GM23338 (cell line): ENCODE measurements at regions not wholly inside any gene's neighbourhood (a gene's known extent, or its start where the extent isn't known, plus 50 kb on each side); places are given as distances from the start of the nearest gene placed in this dataset.

Experiments used
- ATAC-seq: fragments of 200-7000 bp; cut with Tn5 transposase; 3 replicates; pipeline ENCODE4 v1.9.1; 2020
- DNase-seq: peaks from one replicate; pipeline ENCODE4 v3.0.0-alpha.2; 2015; ENCODE audit warnings: low spot score
- H2AFZ ChIP-seq: fragments of 200-600 bp; sonication (generic); 2 replicates; pipeline ENCODE4 v1.8.0; 2016; ENCODE audit warnings: antibody characterized with exemption, mild to moderate bottlenecking, moderate library complexity
- H3F3A ChIP-seq: fragments of 200-600 bp; sonication (generic); replicated peaks from 2 replicates; pipeline ENCODE4 v1.8.0; 2017; ENCODE audit warnings: antibody characterized with exemption, mixed run types, low read depth
- H3K27ac ChIP-seq: fragments of 200-600 bp; sonication (generic); 2 replicates; pipeline ENCODE4 v1.6.1; 2016; ENCODE audit warnings: low read depth
- H3K27me3 ChIP-seq: fragments of 200-600 bp; sonication (generic); 2 replicates; pipeline ENCODE4 v1.8.0; 2016; ENCODE audit warnings: mild to moderate bottlenecking, mixed run types, moderate library complexity; ENCODE audit not compliant: insufficient read depth
- H3K36me3 ChIP-seq: fragments of 200-600 bp; sonication (generic); 2 replicates; pipeline ENCODE4 v1.8.0; 2016; ENCODE audit warnings: mild to moderate bottlenecking; ENCODE audit not compliant: insufficient read depth
- H3K4me1 ChIP-seq: fragments of 200-600 bp; sonication (generic); 2 replicates; pipeline ENCODE4 v1.8.0; 2016; ENCODE audit warnings: mild to moderate bottlenecking, moderate library complexity; ENCODE audit not compliant: insufficient read depth
- H3K4me2 ChIP-seq: fragments of 200-600 bp; sonication (generic); 2 replicates; pipeline ENCODE4 v1.7.1; 2017; ENCODE audit warnings: mixed run types
- H3K4me3 ChIP-seq: fragments of 200-600 bp; sonication (generic); 2 replicates; pipeline ENCODE4 v1.6.1; 2016; ENCODE audit warnings: mixed run types
- H3K79me2 ChIP-seq: fragments of 200-600 bp; sonication (generic); replicated peaks from 2 replicates; pipeline ENCODE4 v1.8.0; 2017; ENCODE audit warnings: mild to moderate bottlenecking; ENCODE audit not compliant: insufficient read depth
- H3K9me2 ChIP-seq: fragments of 200-600 bp; sonication (generic); 2 replicates; pipeline ENCODE4 v1.8.0; 2017; ENCODE audit not compliant: insufficient read depth
- H4K20me1 ChIP-seq: fragments of 200-600 bp; sonication (generic); replicated peaks from 2 replicates; pipeline ENCODE4 v1.8.0; 2017; ENCODE audit warnings: mild to moderate bottlenecking; ENCODE audit not compliant: insufficient read depth
- H3K27ac Mint-ChIP-seq: 2 replicates; pipeline ENCODE4 v1.8.0; 2020; ENCODE audit warnings: inconsistent platforms, mild to moderate bottlenecking, moderate library complexity, mixed read lengths
- H3K27me3 Mint-ChIP-seq: 3 replicates; pipeline ENCODE4 v1.8.0; 2022; ENCODE audit warnings: low read depth, mild to moderate bottlenecking, moderate library complexity, mixed read lengths, inconsistent platforms; ENCODE audit not compliant: insufficient read depth, poor library complexity
- H3K36me3 Mint-ChIP-seq: 3 replicates; pipeline ENCODE4 v1.8.0; 2021; ENCODE audit warnings: low read depth, mild to moderate bottlenecking, inconsistent platforms, moderate library complexity, mixed read lengths
- H3K4me1 Mint-ChIP-seq: 3 replicates; pipeline ENCODE4 v1.8.0; 2020; ENCODE audit warnings: mild to moderate bottlenecking, inconsistent platforms, mixed read lengths
- H3K4me3 Mint-ChIP-seq: 3 replicates; pipeline ENCODE4 v1.8.0; 2021; ENCODE audit warnings: moderate library complexity, mild to moderate bottlenecking, inconsistent platforms, mixed read lengths
- H3K9me3 Mint-ChIP-seq: 3 replicates; pipeline ENCODE4 v1.8.0; 2020; ENCODE audit warnings: moderate library complexity, mild to moderate bottlenecking, inconsistent platforms, mixed read lengths
- CREB1 ChIP-seq: fragments of 250-450 bp; sonication (Bioruptor Pico); IDR thresholded peaks from 2 replicates; pipeline ENCODE4 v1.5.0; 2020; ENCODE audit warnings: low read depth, mild to moderate bottlenecking, moderate library complexity
- EZH2 ChIP-seq: fragments of 200-600 bp; sonication (generic); IDR thresholded peaks from one replicate; pipeline ENCODE4 v1.8.0; 2017; ENCODE audit warnings: antibody characterized with exemption, mild to moderate bottlenecking, low read depth; ENCODE audit not compliant: unreplicated experiment
- EZH2phosphoT487 ChIP-seq: fragments of 200-600 bp; sonication (generic); IDR thresholded peaks from one replicate; pipeline ENCODE4 v1.8.1; 2018; ENCODE audit warnings: antibody characterized with exemption; ENCODE audit not compliant: unreplicated experiment
- JUNB ChIP-seq: IDR thresholded peaks from one replicate; pipeline ENCODE4 v1.6.1; 2016; ENCODE audit warnings: antibody characterized with exemption; ENCODE audit not compliant: unreplicated experiment
- POLR2AphosphoS5 ChIP-seq: IDR thresholded peaks from 2 replicates; pipeline ENCODE4 v1.6.1; 2016; ENCODE audit warnings: antibody characterized with exemption, low read depth
- STAT1 ChIP-seq: IDR thresholded peaks from one replicate; pipeline ENCODE4 v1.6.1; 2016; ENCODE audit warnings: antibody characterized with exemption; ENCODE audit not compliant: unreplicated experiment
- ZNF114 ChIP-seq: fragments of 250-450 bp; sonication (Bioruptor Pico); IDR thresholded peaks from 2 replicates; pipeline ENCODE4 v1.5.0; 2020; ENCODE audit warnings: mild to moderate bottlenecking, moderate library complexity
- ZNF331 ChIP-seq: fragments of 250-450 bp; sonication (Bioruptor Pico); IDR thresholded peaks from 2 replicates; pipeline ENCODE4 v1.5.0; 2020; ENCODE audit warnings: low read depth, mild to moderate bottlenecking, moderate library complexity
- TF ChIP-seq, protein P1 (sequence below): IDR thresholded peaks from one replicate; pipeline ENCODE4 v1.6.1; 2018; ENCODE audit warnings: antibody characterized with exemption; ENCODE audit not compliant: unreplicated experiment
- TF ChIP-seq, protein P2 (sequence below): IDR thresholded peaks from 2 replicates; pipeline ENCODE4 v1.6.1; 2016; ENCODE audit warnings: antibody characterized with exemption
- TF ChIP-seq, protein P3 (sequence below), 2 experiments: fragments of 200-600 bp in 1 of 2; sonication (generic) in 1 of 2; conservative IDR thresholded peaks; 2 replicates each; pipeline versions ENCODE4 v1.5.1 to v1.6.1; 2016 to 2017; ENCODE audit warnings: antibody characterized with exemption in 2 of 2, low read depth in 2 of 2, mild to moderate bottlenecking in 2 of 2, moderate library complexity in 1 of 2

DNA sequence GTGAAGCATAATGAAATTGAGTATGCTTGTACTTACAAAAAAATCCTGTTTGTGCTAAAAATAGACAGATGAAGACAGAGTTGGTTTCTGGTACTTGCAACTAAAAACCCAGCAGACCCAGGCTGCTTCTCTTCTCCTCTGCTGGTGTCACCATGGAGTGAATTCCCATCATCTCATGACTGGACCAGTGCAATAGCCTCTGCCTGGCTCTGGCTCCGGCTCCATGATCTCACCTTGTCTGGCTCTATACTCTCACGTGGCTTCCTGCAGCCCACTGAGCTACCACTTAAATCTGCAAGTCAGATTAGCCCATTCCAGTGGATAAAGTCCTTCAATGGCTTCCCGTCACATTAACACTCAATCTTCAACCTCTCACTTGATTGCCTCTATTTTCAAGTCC lies 129.2 kb upstream of the CADPS start:
- DNase-seq, result no peak
- no peaks in the 10 kb centered on the region for H3K27me3 ChIP-seq

DNA sequence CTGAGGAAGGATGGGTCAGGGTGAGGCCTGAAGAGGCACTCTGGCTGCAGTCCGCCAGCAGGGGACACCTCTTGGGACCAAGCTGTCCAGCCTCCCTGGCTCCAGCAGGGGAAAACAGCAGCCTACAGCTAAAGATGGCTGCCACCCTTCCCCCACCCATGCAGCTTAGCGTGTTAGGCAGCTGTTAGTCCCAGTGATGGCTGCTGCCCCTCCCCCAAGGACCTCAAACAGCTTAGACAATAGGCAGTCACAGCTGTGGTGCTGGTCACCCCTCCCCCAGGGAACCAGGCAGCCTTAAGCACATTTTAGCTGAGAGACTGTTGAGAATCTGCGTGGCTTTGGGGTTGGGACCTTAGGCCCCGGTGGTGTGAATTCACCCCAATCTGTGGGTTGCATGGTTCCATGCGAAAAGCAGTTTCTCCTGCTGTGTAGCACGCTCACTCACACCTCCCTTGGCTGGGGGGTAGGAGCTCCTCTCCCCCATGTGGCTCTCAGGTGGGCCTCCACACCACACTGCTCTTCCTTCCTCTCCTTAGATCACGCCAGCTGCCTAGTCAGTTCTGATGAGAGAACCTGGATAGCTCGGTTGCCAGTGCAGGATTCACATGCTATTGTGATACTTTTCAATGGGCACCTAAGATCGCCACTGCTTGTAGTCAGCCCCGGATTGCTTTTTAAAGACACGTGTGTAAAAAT lies 140.5 kb upstream of the CADPS start:
- Histone ChIP-seq H3F3A (no peaks in the 10 kb centered on the region), H3K4me3 (0 out of 2 replicates have a peak overlapping the region, but pooled peaks have one; percentile 22), H4K20me1 (no peaks in the 10 kb centered on the region), H3K4me2 (peak overlapping the region; percentile 64), H3K9me2 (peaks cover 8% of the 10 kb centered on the region; the same call in 1 of the 2 replicates), H3K4me1 (peaks cover 18% of the 10 kb centered on the region), H3K79me2 (peaks cover 11% of the 10 kb centered on the region; the same call in 1 of the 2 replicates), H3K27me3 (no peaks in the 10 kb centered on the region), H3K27ac (peak overlapping the region; percentile 56; the same call in 1 of the 2 replicates), H3K36me3 (no peaks in the 10 kb centered on the region), H2AFZ (peak overlapping the region; percentile 49)
- peaks cover 2% of the 10 kb centered on the region for H3K27me3 Mint-ChIP-seq
- peak; percentile 97 for ATAC-seq
- H3K27ac Mint-ChIP-seq, result peak overlapping the region; percentile 85
- peak; percentile 93 for DNase-seq
- peaks cover 19% of the 10 kb centered on the region; the same call in 2 of the 3 replicates for H3K36me3 Mint-ChIP-seq
- H3K4me1 Mint-ChIP-seq, result peaks cover 18% of the 10 kb centered on the region
- H3K9me3 Mint-ChIP-seq, result peaks cover 2% of the 10 kb centered on the region; the same call in 2 of the 3 replicates
- peak overlapping the region; percentile 11; the same call in 1 of the 3 replicates for H3K4me3 Mint-ChIP-seq
- TF ChIP-seq STAT1 (no peak), ZNF114 (no peak), JUNB (no peak), EZH2phosphoT487 (no peak), EZH2 (no peak), ZNF331 (CRISPR knock-in tag) (no peak), CREB1 (CRISPR knock-in tag) (peak; percentile 72)
- TF ChIP-seq, protein P1, sequence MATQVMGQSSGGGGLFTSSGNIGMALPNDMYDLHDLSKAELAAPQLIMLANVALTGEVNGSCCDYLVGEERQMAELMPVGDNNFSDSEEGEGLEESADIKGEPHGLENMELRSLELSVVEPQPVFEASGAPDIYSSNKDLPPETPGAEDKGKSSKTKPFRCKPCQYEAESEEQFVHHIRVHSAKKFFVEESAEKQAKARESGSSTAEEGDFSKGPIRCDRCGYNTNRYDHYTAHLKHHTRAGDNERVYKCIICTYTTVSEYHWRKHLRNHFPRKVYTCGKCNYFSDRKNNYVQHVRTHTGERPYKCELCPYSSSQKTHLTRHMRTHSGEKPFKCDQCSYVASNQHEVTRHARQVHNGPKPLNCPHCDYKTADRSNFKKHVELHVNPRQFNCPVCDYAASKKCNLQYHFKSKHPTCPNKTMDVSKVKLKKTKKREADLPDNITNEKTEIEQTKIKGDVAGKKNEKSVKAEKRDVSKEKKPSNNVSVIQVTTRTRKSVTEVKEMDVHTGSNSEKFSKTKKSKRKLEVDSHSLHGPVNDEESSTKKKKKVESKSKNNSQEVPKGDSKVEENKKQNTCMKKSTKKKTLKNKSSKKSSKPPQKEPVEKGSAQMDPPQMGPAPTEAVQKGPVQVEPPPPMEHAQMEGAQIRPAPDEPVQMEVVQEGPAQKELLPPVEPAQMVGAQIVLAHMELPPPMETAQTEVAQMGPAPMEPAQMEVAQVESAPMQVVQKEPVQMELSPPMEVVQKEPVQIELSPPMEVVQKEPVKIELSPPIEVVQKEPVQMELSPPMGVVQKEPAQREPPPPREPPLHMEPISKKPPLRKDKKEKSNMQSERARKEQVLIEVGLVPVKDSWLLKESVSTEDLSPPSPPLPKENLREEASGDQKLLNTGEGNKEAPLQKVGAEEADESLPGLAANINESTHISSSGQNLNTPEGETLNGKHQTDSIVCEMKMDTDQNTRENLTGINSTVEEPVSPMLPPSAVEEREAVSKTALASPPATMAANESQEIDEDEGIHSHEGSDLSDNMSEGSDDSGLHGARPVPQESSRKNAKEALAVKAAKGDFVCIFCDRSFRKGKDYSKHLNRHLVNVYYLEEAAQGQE, result no peak
- TF ChIP-seq, protein P2, sequence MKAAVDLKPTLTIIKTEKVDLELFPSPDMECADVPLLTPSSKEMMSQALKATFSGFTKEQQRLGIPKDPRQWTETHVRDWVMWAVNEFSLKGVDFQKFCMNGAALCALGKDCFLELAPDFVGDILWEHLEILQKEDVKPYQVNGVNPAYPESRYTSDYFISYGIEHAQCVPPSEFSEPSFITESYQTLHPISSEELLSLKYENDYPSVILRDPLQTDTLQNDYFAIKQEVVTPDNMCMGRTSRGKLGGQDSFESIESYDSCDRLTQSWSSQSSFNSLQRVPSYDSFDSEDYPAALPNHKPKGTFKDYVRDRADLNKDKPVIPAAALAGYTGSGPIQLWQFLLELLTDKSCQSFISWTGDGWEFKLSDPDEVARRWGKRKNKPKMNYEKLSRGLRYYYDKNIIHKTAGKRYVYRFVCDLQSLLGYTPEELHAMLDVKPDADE, result no peak
- TF ChIP-seq, protein P3, sequence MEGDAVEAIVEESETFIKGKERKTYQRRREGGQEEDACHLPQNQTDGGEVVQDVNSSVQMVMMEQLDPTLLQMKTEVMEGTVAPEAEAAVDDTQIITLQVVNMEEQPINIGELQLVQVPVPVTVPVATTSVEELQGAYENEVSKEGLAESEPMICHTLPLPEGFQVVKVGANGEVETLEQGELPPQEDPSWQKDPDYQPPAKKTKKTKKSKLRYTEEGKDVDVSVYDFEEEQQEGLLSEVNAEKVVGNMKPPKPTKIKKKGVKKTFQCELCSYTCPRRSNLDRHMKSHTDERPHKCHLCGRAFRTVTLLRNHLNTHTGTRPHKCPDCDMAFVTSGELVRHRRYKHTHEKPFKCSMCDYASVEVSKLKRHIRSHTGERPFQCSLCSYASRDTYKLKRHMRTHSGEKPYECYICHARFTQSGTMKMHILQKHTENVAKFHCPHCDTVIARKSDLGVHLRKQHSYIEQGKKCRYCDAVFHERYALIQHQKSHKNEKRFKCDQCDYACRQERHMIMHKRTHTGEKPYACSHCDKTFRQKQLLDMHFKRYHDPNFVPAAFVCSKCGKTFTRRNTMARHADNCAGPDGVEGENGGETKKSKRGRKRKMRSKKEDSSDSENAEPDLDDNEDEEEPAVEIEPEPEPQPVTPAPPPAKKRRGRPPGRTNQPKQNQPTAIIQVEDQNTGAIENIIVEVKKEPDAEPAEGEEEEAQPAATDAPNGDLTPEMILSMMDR (conservative IDR thresholded peaks at IDR 0.05; ENCODE audit: low read depth in 2 of 2), result peak; percentile 34 to 37

More for the DNA sequence above, 129.2 kb upstream of the CADPS start:
- H4K20me1 ChIP-seq, result no peaks in the 10 kb centered on the region
- Mint-ChIP-seq H3K4me3 (no peak overlapping the region), H3K36me3 (peaks cover 21% of the 10 kb centered on the region), H3K4me1 (no peaks in the 10 kb centered on the region; the same call in 2 of the 3 replicates), H3K9me3 (peaks cover 9% of the 10 kb centered on the region; the same call in 2 of the 3 replicates), H3K27me3 (peaks cover 1% of the 10 kb centered on the region), H3K27ac (no peak overlapping the region)
- no peaks in the 10 kb centered on the region for H3K4me1 ChIP-seq
- no peak overlapping the region for H3K27ac ChIP-seq
- no peak for TF ChIP-seq CREB1 (CRISPR knock-in tag)
- TF ChIP-seq EZH2, result no peak
- TF ChIP-seq, protein P1, result no peak
- no peak for TF ChIP-seq POLR2AphosphoS5
- no peak for TF ChIP-seq EZH2phosphoT487
- no peak overlapping the region for H2AFZ ChIP-seq
- H3F3A ChIP-seq, result no peaks in the 10 kb centered on the region
- H3K9me2 ChIP-seq, result no peaks in the 10 kb centered on the region
- no peaks in the 10 kb centered on the region for H3K79me2 ChIP-seq
- no peaks in the 10 kb centered on the region for H3K36me3 ChIP-seq
- H3K4me2 ChIP-seq, result no peak overlapping the region
- no peak overlapping the region for H3K4me3 ChIP-seq
- no peak for ATAC-seq
